HUES48 (cell line): ENCODE measurements at regions not wholly inside any gene's neighbourhood (a gene's known extent, or its start where the extent isn't known, plus 50 kb on each side); places are given as distances from the start of the nearest gene placed in this dataset.
A peak's percentile ranks its signal among the peaks of the same experiment; 100 is the strongest.

Experiments used
- H3K27ac ChIP-seq: one replicate; pipeline ENCODE4 v1.7.0; 2013; ENCODE audit warnings: low read depth, low read length, inconsistent platforms
- H3K27me3 ChIP-seq: 2 replicates; pipeline ENCODE4 v1.6.1; 2013; ENCODE audit warnings: mild to moderate bottlenecking, low read length; ENCODE audit not compliant: control insufficient read depth, insufficient read depth
- H3K36me3 ChIP-seq: 2 replicates; pipeline ENCODE4 v1.6.1; 2013; ENCODE audit warnings: low read length; ENCODE audit not compliant: control insufficient read depth, insufficient read depth
- H3K4me1 ChIP-seq: 2 replicates; pipeline ENCODE4 v1.6.1; 2013; ENCODE audit warnings: mild to moderate bottlenecking, low read length; ENCODE audit not compliant: control insufficient read depth, insufficient read depth
- H3K4me3 ChIP-seq: 2 replicates; pipeline ENCODE4 v1.5.1; 2013; ENCODE audit warnings: mild to moderate bottlenecking, low read depth, low read length
- H3K9ac ChIP-seq: 2 replicates; pipeline ENCODE4 v1.6.1; 2013; ENCODE audit warnings: mild to moderate bottlenecking, low read depth, low read length, moderate library complexity
- H3K9me3 ChIP-seq: 2 replicates; pipeline ENCODE4 v1.6.1; 2013; ENCODE audit warnings: low read length; ENCODE audit not compliant: control insufficient read depth, insufficient read depth

DNA sequence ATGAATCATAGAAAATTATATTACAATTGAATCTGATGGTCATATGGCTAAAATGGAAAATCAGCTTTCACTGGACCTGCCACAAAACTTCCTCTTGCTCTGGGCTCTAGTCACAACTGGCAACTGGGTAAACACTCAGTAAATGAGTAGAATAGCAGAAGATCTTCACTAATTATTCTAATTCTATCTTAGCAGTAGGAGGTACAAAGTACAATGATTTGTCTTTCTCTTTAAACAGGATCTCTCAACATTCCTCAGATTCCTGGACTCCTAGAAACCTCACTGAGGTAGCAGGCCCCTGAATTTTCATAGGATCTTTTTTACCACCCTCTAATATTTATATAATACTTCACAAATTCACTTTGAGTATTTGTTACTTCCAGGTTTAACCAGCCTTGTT, 239.9 kb upstream of the SMARCA2 start:
- Histone ChIP-seq H3K4me1 (peaks cover 28% of the 10 kb centered on the region), H3K36me3 (no peaks in the 10 kb centered on the region), H3K27me3 (no peaks in the 10 kb centered on the region), H3K9me3 (no peaks in the 10 kb centered on the region), H3K9ac (no peak overlapping the region), H3K4me3 (peak overlapping the region; percentile 24; the same call in 1 of the 2 replicates), H3K27ac (peak overlapping the region; percentile 86)

- H3K27me3 ChIP-seq, result no peaks in the 10 kb centered on the region
- no peaks in the 10 kb centered on the region for H3K36me3 ChIP-seq
- H3K27ac ChIP-seq, result no peak overlapping the region
- H3K4me1 ChIP-seq, result peaks cover 28% of the 10 kb centered on the region
- H3K9ac ChIP-seq, result no peak overlapping the region
- H3K4me3 ChIP-seq, result no peak overlapping the region
- H3K9me3 ChIP-seq, result no peaks in the 10 kb centered on the region
Measured at GRCh38 chr9:1776668-1777067, 238.5 kb upstream of the SMARCA2 start.

- H3K27me3 ChIP-seq, result no peaks in the 10 kb centered on the region
- H3K4me1 ChIP-seq, result no peaks in the 10 kb centered on the region
- no peaks in the 10 kb centered on the region for H3K9me3 ChIP-seq
- H3K36me3 ChIP-seq, result no peaks in the 10 kb centered on the region
- no peak overlapping the region for H3K4me3 ChIP-seq
- H3K27ac ChIP-seq, result no peak overlapping the region
- no peak overlapping the region for H3K9ac ChIP-seq
Measured at GRCh38 chr9:1791191-1791590, 224.0 kb upstream of the SMARCA2 start.

DNA sequence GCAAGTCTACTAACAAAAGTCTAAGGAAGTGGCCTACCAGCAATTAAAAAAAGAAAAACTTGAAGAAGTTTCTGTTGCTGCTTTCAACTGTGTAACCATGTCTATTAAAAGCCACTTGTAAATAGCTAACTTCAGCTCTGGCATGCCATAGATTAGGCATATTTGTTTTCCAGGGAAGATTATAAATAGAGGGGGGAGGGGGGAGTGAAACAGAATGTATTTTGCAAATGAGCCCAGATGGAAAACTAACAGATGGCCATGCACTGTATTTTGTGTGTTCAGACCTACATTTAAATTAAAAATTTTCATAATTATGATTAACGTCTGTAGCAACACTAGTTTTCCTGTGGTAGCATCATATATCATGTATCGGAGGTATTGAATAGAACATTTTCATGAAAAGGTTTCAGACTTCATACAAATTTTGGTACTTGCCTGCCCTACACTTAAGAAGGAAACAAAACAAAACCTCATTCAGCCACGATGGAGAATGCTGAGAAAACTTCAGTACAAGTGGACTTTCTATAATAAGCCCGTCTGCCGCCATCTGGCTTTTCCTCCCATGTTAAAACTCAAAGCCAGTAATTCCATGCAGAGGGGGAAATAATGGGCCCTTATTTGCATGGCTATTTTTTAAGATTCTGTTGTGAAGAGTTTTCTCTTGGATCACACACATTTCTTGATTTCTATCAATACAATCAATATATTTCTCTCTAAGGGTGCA, 220.4 kb upstream of the SMARCA2 start:
- Histone ChIP-seq H3K27me3 (no peaks in the 10 kb centered on the region), H3K4me1 (no peaks in the 10 kb centered on the region), H3K9me3 (no peaks in the 10 kb centered on the region), H3K4me3 (no peak overlapping the region), H3K36me3 (no peaks in the 10 kb centered on the region), H3K27ac (no peak overlapping the region), H3K9ac (no peak overlapping the region)

- H3K27me3 ChIP-seq, result no peaks in the 10 kb centered on the region
- H3K4me1 ChIP-seq, result no peaks in the 10 kb centered on the region
- no peak overlapping the region for H3K27ac ChIP-seq
- no peak overlapping the region for H3K9ac ChIP-seq
- no peak overlapping the region for H3K4me3 ChIP-seq
- H3K9me3 ChIP-seq, result no peaks in the 10 kb centered on the region
- no peaks in the 10 kb centered on the region for H3K36me3 ChIP-seq
Measured at GRCh38 chr9:1804128-1804865, 210.8 kb upstream of the SMARCA2 start.

DNA sequence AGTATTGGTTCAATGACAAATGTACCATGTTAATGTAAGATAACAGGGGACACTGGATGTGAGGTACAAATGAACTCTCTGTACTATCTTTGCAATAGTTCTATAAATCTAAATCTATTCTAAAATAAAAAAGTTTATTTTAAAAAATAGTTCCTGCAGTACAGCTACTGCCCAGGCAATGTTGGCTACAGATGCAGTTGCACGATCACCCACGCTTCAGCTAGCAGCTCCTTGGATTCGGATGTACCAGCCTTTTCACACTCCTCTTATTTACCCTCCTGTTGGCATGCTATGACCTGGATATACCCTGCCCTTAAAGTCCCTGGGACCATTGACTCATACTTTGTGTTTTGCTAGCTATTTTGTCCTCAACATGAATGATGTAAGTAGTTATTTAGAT, 185.4 kb upstream of the SMARCA2 start:
- Histone ChIP-seq H3K27me3 (no peaks in the 10 kb centered on the region), H3K27ac (no peak overlapping the region), H3K4me3 (no peak overlapping the region), H3K36me3 (no peaks in the 10 kb centered on the region), H3K9me3 (no peaks in the 10 kb centered on the region), H3K4me1 (no peaks in the 10 kb centered on the region), H3K9ac (no peak overlapping the region)

DNA sequence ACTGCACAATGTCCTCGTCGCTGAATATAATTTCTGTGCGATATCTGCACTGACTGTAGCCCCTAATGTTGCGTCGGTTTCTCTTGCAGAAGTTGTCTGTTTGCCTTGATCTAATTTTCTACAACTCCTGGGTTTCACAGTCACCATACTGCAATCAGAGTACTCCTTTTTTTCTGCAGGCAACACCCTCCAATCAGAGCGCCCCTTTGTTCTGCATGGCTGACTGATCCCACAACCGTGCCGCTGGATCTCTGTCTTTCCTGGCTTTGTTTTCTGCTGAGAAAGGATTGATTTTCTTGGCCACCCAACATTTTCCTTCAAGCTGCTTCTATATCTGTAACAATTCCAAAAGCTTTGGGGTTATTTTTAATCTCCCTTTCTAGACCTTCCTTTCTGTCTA, 182.2 kb upstream of the SMARCA2 start:
- H3K4me3 ChIP-seq, result no peak overlapping the region
- no peaks in the 10 kb centered on the region for H3K27me3 ChIP-seq
- no peak overlapping the region for H3K9ac ChIP-seq
- no peaks in the 10 kb centered on the region for H3K9me3 ChIP-seq
- no peak overlapping the region for H3K27ac ChIP-seq
- H3K4me1 ChIP-seq, result no peaks in the 10 kb centered on the region
- H3K36me3 ChIP-seq, result no peaks in the 10 kb centered on the region

DNA sequence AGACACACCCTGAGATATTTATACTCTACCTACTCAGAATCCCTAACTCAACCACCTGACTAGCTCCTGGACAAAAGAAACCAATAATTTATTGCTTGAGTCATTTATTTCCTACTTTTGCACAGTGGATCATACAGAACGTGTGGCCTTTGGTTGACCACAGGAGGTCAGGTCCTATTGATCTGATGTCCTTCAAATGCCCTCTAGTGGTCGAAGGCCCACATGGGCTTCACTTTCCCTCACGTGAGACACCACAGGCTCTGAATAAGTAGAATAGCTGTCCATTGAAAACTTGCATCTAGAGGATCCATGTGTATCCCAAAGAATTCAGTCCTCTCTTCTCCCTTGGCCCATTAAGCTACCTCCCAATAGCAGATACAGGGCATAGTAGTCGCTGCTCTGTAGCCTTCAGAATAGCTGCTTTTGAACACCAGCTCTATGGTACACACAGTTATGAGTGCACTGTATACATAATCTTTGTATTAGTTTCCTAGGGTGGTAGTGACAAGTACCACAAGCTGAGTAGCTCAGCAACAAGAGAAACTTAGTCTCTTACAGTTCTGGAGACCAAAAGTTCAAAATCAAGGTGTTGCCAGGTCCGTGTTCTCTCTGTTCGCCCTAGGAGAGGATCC, 177.6 kb upstream of the SMARCA2 start:
- Histone ChIP-seq H3K27me3 (no peaks in the 10 kb centered on the region), H3K36me3 (no peaks in the 10 kb centered on the region), H3K9me3 (no peaks in the 10 kb centered on the region), H3K4me3 (no peak overlapping the region), H3K9ac (no peak overlapping the region), H3K27ac (no peak overlapping the region), H3K4me1 (no peaks in the 10 kb centered on the region)

DNA sequence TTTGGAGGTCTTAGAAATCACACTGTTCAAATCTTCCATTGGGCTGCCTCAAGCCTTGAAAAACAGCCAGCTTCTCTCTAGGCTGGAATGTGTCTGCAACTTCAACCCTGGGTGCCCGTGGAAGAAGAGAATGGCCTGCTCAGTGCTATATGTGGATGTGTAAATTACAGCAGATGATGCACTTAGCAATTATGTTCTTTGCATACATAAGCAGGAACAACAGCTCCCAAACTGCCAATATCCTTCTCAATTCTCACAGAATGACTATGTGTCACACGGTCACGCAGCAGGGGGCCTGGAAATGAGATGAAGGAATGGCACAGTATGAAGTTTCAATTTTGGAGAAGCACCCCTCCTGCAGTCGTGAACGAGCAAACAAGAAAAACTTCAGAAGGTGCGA, 175.2 kb upstream of the SMARCA2 start:
- H3K9ac ChIP-seq, result no peak overlapping the region
- no peak overlapping the region for H3K27ac ChIP-seq
- H3K4me3 ChIP-seq, result no peak overlapping the region
- no peaks in the 10 kb centered on the region for H3K27me3 ChIP-seq
- no peaks in the 10 kb centered on the region for H3K36me3 ChIP-seq
- no peaks in the 10 kb centered on the region for H3K4me1 ChIP-seq
- no peaks in the 10 kb centered on the region for H3K9me3 ChIP-seq

DNA sequence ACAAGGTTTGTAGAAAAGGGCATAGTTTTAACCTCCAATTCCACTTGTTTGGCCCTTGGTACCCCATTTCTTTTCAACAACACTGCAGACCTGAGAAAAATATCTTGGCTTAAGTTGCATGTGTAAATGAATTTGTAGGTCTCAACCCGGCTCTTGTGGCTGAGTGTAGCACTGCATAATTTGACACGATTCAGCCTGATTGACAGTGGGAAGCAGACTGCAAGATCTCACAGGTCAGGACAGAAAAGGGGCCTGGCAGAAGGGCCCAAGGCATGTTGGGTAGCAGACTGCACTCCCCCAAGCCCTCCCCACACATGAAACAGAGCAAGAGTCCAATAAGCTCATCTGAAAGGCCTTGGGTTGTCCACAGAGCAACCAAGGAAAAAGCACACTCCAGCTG, 169.7 kb upstream of the SMARCA2 start:
- Histone ChIP-seq H3K27me3 (no peaks in the 10 kb centered on the region), H3K9ac (no peak overlapping the region), H3K4me1 (no peaks in the 10 kb centered on the region), H3K4me3 (no peak overlapping the region), H3K9me3 (no peaks in the 10 kb centered on the region), H3K27ac (no peak overlapping the region), H3K36me3 (no peaks in the 10 kb centered on the region)

- Histone ChIP-seq H3K4me3 (no peak overlapping the region), H3K27me3 (no peaks in the 10 kb centered on the region), H3K9ac (no peak overlapping the region), H3K27ac (no peak overlapping the region), H3K4me1 (no peaks in the 10 kb centered on the region), H3K9me3 (no peaks in the 10 kb centered on the region), H3K36me3 (no peaks in the 10 kb centered on the region)
Measured at GRCh38 chr9:1855726-1856125, 159.4 kb upstream of the SMARCA2 start.
